ENCODE measurements at regions not wholly inside any gene's neighbourhood (a gene's known extent, or its start where the extent isn't known, plus 50 kb on each side); places are given as distances from the start of the nearest gene placed in this dataset.

DNA sequence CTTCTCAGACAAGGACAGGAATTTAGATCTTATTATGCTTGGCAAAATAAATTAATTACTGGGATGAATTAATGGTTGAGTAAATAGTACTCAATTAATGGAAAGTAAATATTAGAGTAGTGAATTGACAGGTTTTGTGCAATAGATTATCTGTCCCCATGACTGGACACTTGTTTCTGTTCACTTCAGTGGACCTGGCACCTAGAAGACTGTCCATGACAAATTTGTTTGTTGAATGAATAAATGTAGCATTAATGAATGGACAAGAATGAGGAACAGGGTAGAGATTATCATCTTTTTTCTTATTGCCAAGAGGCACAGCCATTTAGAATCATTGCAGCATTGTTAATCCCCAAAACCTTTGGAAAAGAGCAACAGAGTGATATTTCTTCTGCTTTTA lies 570.0 kb upstream of the CRIM1 start:
- no peak overlapping the region for H3K27ac ChIP-seq

DNA sequence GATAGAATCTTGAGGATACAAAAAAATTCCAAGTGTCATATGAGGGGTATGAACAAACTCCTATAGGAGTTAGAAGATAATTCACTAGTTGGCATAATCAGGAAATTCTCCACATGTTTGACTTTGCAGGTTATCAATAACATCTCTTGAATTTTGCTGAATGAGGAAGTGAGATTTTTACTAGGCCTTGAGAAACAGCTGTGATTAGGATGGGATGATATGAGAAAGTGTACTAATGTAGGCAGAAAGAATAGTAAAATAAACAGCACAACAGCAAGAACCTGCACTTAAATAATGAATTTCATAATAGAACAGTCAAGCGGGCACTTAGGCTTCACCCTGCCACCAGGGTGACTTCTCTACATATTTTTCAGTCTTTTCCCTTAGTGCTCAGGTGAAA lies 570.8 kb upstream of the CRIM1 start:
- H3K27ac ChIP-seq: no peak overlapping the region
- TF ChIP-seq, protein P1, sequence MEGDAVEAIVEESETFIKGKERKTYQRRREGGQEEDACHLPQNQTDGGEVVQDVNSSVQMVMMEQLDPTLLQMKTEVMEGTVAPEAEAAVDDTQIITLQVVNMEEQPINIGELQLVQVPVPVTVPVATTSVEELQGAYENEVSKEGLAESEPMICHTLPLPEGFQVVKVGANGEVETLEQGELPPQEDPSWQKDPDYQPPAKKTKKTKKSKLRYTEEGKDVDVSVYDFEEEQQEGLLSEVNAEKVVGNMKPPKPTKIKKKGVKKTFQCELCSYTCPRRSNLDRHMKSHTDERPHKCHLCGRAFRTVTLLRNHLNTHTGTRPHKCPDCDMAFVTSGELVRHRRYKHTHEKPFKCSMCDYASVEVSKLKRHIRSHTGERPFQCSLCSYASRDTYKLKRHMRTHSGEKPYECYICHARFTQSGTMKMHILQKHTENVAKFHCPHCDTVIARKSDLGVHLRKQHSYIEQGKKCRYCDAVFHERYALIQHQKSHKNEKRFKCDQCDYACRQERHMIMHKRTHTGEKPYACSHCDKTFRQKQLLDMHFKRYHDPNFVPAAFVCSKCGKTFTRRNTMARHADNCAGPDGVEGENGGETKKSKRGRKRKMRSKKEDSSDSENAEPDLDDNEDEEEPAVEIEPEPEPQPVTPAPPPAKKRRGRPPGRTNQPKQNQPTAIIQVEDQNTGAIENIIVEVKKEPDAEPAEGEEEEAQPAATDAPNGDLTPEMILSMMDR (conservative IDR thresholded peaks at IDR 0.05): no peak

More for the DNA sequence above, 570.0 kb upstream of the CRIM1 start:
- TF ChIP-seq, protein P1 (conservative IDR thresholded peaks at IDR 0.05): no peak

DNA sequence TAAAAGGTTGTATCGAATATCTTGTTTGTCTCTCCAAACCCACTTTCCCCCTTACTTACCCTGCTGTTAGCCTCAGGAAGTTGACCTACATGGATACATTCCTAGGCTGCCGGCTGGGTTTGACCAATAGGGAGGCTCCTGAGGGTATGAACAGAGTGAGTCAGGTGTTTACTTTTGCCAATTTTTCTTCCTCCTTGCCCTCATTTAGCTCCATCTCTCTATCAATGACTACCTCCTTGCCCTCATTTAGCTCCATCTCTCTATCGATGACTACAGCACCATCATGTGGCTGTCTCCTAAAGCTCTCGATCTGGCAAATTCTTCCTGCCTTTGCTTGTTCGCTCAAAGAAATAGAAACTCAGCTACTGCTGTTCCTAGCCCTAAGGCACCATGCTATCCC lies 571.9 kb upstream of the CRIM1 start:
- TF ChIP-seq, protein P1 (conservative IDR thresholded peaks at IDR 0.05): no peak
- H3K27ac ChIP-seq: no peak overlapping the region

DNA sequence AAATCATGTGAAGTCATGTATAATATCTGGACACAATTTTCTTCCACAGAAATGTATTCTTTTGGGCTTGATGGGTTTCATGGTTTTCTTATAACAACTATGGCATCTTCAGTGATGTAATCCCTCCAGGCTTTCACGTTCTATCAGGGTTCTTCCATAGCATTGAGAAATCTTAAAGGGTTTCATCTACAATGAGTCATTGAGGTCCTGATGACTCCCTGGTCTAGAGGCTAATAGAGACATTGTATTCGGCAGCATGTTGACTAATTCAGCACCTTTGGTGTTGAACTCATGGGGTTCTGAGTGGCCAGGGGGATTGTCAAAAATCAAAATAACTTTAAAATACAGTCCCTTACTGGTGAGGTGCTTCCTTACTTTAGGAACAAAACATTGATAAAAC lies 614.0 kb upstream of the CRIM1 start:
- H3K27ac ChIP-seq: no peak overlapping the region
- TF ChIP-seq, protein P1 (conservative IDR thresholded peaks at IDR 0.05): no peak

DNA sequence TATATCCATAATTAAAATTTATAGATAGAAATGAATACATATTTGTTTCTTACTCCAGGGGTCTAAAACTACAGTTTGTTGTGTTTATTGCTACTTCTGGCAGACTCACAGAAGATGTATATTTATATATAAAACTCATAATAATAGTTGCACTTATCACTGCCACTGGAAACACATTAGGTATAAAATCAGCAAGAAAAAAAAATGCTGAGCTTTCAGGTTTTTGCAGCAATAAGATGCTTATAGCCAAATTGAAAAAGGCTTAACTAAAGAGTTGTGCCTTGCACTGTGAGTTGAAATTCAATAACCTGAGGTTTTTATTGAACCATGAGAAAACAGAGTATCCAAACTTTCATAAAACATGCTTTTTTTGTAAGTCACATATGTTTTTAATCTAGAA lies 623.9 kb upstream of the CRIM1 start:
- TF ChIP-seq, protein P1 (conservative IDR thresholded peaks at IDR 0.05): no peak
- H3K27ac ChIP-seq: no peak overlapping the region

DNA sequence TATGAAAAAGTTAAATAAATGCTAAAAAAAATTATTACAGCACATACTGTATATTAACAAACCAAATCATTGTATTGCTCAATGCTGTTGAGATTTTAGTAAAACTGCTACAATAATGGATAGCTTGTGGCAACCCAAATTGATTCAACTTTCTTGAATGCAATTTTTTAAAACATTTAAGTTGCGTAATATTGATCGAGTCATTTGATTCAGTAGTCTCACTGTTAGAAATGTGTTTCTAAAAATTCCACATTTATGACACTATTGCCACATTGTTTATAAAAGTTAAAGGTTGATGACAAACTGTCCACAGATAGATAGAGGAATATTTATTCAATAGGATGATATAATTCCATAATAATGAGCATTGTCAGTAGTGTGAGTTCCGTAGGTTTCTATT lies 640.7 kb upstream of the CRIM1 start:
- H3K27ac ChIP-seq: no peak overlapping the region
- TF ChIP-seq, protein P1 (conservative IDR thresholded peaks at IDR 0.05): no peak

DNA sequence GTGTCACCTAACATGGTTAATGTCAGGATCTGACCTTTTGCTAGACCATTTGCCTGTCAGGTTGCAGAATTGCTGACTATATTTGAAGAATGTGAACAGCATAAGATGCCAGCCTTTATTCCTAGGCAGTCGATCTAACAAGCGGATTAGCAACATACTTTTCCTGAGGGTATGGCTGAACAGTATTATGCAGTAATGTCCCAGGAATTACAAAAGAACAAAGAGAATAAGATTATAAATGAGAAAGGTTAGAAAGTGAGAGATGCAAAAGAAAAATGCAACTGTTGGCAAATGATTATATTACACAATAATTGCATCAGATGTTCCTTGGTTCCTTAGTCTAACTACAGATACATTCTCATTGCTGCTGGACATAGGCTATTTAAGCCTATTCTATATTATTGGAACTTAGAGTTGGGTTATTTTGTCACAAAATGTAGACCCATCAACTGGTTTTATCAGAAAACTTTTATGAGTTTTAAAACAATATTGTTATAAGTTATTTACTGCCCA lies 647.1 kb upstream of the CRIM1 start:
- H3K27ac ChIP-seq: no peak overlapping the region
- TF ChIP-seq, protein P1 (conservative IDR thresholded peaks at IDR 0.05): no peak

Measured in VCaP (cell line).